IPS-15b (cell line): ENCODE measurements at regions not wholly inside any gene's neighbourhood (a gene's known extent, or its start where the extent isn't known, plus 50 kb on each side); places are given as distances from the start of the nearest gene placed in this dataset.

Experiments used
- H3K27me3 ChIP-seq: one replicate; pipeline ENCODE4 v1.6.1; 2013; ENCODE audit warnings: low read length; ENCODE audit not compliant: control insufficient read depth, insufficient read depth
- H3K36me3 ChIP-seq: one replicate; pipeline ENCODE4 v1.6.1; 2013; ENCODE audit warnings: low read length; ENCODE audit not compliant: control insufficient read depth, insufficient read depth
- H3K4me1 ChIP-seq: one replicate; pipeline ENCODE4 v1.6.1; 2013; ENCODE audit warnings: mild to moderate bottlenecking, low read length; ENCODE audit not compliant: control insufficient read depth, insufficient read depth
- H3K4me3 ChIP-seq: one replicate; pipeline ENCODE4 v1.5.1; 2013; ENCODE audit warnings: low read depth, low read length
- H3K9ac ChIP-seq: one replicate; pipeline ENCODE4 v1.6.1; 2013; ENCODE audit warnings: low read depth, mild to moderate bottlenecking, low read length
- H3K9me3 ChIP-seq: one replicate; pipeline ENCODE4 v1.6.1; 2013; ENCODE audit warnings: mild to moderate bottlenecking, low read length; ENCODE audit not compliant: control insufficient read depth, insufficient read depth

GRCh38 chr6:170232186-170233002, 58.5 kb downstream of the DLL1 start:
- Histone ChIP-seq H3K9ac (no peak overlapping the region), H3K36me3 (peaks cover 3% of the 10 kb centered on the region), H3K27me3 (no peaks in the 10 kb centered on the region), H3K4me3 (no peak overlapping the region), H3K4me1 (peaks cover 4% of the 10 kb centered on the region), H3K9me3 (no peaks in the 10 kb centered on the region)

GRCh38 chr6:170231293-170232185, 59.3 kb downstream of the DLL1 start:
- peaks cover 3% of the 10 kb centered on the region for H3K36me3 ChIP-seq
- H3K4me1 ChIP-seq, result peaks cover 4% of the 10 kb centered on the region
- no peak overlapping the region for H3K9ac ChIP-seq
- H3K4me3 ChIP-seq, result no peak overlapping the region
- no peaks in the 10 kb centered on the region for H3K27me3 ChIP-seq
- H3K9me3 ChIP-seq, result no peaks in the 10 kb centered on the region

DNA sequence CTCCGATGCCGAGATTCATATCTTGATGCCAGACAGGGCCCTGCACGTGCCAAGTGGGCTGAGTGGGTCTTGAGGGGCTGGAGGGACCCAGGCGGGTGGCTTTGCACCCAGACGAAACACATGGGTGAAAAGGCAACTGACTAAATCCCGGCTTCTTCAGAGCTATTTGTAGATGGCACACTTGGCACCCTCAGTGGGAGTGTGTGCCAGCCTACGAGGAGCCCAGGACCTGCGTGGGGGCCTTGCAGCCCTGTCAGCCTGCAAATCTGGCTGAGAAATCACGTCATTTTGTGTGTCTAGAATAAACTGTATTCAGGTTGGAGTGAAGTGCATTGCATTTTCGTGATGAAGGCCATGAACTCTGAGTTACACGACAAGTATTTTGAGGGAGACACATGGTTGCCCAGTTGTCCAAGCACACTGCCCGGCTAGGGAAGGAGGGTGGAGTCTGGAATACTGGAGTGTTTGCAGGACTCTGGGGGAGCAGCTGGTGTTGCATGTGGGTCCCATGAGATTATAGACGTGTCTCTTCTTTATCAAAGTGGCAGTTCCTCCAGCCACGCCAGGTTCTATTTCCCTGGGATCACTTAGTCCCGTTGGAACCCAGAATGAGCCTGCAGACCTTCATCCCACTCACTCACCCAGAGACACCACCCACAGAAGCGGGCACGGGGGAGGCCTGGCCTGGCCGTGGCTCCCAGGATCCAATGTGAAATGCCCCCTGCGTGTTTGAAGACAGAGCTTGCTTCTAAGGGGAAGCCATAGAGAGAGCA, 60.2 kb downstream of the DLL1 start:
- no peaks in the 10 kb centered on the region for H3K27me3 ChIP-seq
- peaks cover 4% of the 10 kb centered on the region for H3K4me1 ChIP-seq
- H3K36me3 ChIP-seq, result peaks cover 3% of the 10 kb centered on the region
- H3K4me3 ChIP-seq, result no peak overlapping the region
- H3K9me3 ChIP-seq, result no peaks in the 10 kb centered on the region
- no peak overlapping the region for H3K9ac ChIP-seq

- Histone ChIP-seq H3K4me1 (no peaks in the 10 kb centered on the region), H3K4me3 (no peak overlapping the region), H3K9ac (no peak overlapping the region)
Measured at GRCh38 chr6:170229851-170230519, 60.9 kb downstream of the DLL1 start.

GRCh38 chr6:170229396-170229795, 61.5 kb downstream of the DLL1 start:
- no peaks in the 10 kb centered on the region for H3K9me3 ChIP-seq
- peaks cover 3% of the 10 kb centered on the region for H3K36me3 ChIP-seq
- H3K4me1 ChIP-seq, result no peaks in the 10 kb centered on the region
- no peak overlapping the region for H3K9ac ChIP-seq
- no peaks in the 10 kb centered on the region for H3K27me3 ChIP-seq
- H3K4me3 ChIP-seq, result no peak overlapping the region

More at GRCh38 chr6:170229851-170230519, 60.9 kb downstream of the DLL1 start:
- H3K36me3 ChIP-seq, result peaks cover 3% of the 10 kb centered on the region
- no peaks in the 10 kb centered on the region for H3K9me3 ChIP-seq
- H3K27me3 ChIP-seq, result no peaks in the 10 kb centered on the region

DNA sequence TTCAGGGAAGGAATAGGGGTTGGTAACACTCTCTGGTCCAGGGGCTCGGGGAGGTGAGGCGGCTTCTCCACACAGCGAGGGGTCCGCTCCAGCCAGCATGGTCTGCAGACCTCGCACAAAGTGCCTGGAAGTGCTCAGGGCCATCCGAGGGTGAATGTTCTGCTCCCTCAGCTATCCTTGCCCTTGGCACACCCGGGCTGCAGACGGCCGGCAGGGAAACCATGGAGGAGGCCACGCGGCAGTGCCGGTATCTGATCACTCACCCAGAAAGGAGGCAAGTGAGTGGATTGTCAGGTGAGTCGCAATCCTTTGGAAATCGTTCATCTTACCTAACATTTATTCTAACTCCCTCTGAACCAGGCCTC, 62.0 kb downstream of the DLL1 start:
- Histone ChIP-seq H3K4me3 (no peak overlapping the region), H3K9me3 (no peaks in the 10 kb centered on the region), H3K9ac (no peak overlapping the region), H3K36me3 (peaks cover 3% of the 10 kb centered on the region), H3K4me1 (no peaks in the 10 kb centered on the region), H3K27me3 (no peaks in the 10 kb centered on the region)

GRCh38 chr6:170227996-170228945, 62.6 kb downstream of the DLL1 start:
- Histone ChIP-seq H3K4me3 (no peak overlapping the region), H3K36me3 (peaks cover 2% of the 10 kb centered on the region), H3K9me3 (no peaks in the 10 kb centered on the region), H3K9ac (no peak overlapping the region), H3K27me3 (no peaks in the 10 kb centered on the region), H3K4me1 (no peaks in the 10 kb centered on the region)

DNA sequence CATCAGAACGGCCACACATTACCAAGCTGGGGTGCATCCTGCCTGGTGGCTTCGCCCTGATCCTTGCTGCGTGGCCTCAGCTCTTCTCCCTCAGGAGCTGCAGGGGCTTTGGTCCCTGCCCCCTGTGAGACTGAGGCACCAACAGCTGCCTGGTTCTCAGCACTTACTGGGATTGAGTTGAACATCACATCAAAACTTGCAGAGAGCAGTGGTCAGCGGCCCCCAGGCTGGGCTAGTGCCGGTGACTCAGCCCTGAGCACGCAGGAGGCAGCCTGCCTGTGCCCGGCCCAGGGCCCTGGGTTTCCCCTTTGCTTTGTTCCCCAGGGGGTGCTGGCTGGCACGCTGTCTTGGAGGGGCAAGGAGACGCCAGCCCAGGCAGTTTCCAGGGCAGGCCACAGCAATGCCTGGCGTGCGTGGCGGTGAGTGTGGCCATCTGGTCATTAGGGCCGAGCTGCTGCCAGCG, 63.3 kb downstream of the DLL1 start:
- Histone ChIP-seq H3K27me3 (no peaks in the 10 kb centered on the region), H3K36me3 (no peaks in the 10 kb centered on the region), H3K9ac (no peak overlapping the region), H3K9me3 (no peaks in the 10 kb centered on the region), H3K4me1 (no peaks in the 10 kb centered on the region), H3K4me3 (no peak overlapping the region)

GRCh38 chr6:170226647-170227046, 64.2 kb downstream of the DLL1 start:
- H3K4me1 ChIP-seq, result no peaks in the 10 kb centered on the region
- no peaks in the 10 kb centered on the region for H3K27me3 ChIP-seq

DNA sequence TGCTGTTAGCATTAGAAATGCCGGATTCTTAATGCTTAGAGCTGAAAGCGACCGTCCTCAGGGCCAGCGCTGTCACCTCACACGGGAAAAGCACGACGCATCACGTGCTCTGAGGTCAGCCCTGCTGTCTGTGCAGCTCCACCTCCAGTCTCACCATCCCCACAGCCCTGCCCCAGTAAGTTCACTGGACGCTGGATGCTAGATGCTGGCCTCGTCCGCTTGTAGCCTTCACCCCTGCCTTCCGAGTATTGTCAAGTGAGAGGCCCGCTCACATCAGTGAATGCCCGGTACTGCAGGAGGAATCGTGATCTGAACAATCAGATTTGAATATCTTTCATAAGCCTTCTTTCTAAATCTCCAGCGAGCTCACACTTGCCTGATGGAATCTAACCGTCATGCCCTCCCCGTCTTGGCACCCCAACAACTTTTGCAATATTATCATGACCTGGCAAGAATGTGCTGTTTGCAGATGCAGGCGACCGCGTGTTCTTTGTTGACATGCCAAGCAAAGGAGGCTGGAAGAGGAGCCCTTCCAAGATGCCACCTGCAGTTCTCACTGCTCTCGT, 64.9 kb downstream of the DLL1 start:
- H3K9me3 ChIP-seq, result no peaks in the 10 kb centered on the region
- H3K36me3 ChIP-seq, result no peaks in the 10 kb centered on the region
- no peaks in the 10 kb centered on the region for H3K27me3 ChIP-seq
- H3K4me3 ChIP-seq, result no peak overlapping the region
- H3K4me1 ChIP-seq, result no peaks in the 10 kb centered on the region
- no peak overlapping the region for H3K9ac ChIP-seq

More at GRCh38 chr6:170226647-170227046, 64.2 kb downstream of the DLL1 start:
- Histone ChIP-seq H3K9me3 (no peaks in the 10 kb centered on the region), H3K9ac (no peak overlapping the region), H3K36me3 (no peaks in the 10 kb centered on the region), H3K4me3 (no peak overlapping the region)
